HepG2 (cell line): ENCODE measurements at regions not wholly inside any gene's neighbourhood (a gene's known extent, or its start where the extent isn't known, plus 50 kb on each side); places are given as distances from the start of the nearest gene placed in this dataset.
A peak's percentile ranks its signal among the peaks of the same experiment; 100 is the strongest.

ENCODE experiments used
- CTCF ChIP-seq: sonication (generic); formaldehyde crosslinking; IDR thresholded peaks from 2 replicates; pipeline ENCODE4 v1.5.0; 2020; ENCODE audit warnings: mild to moderate bottlenecking, missing genetic modification reagents, moderate library complexity
- DZIP1 ChIP-seq: sonication (generic); formaldehyde crosslinking; IDR thresholded peaks from 2 replicates; pipeline ENCODE4 v1.5.0; 2020; ENCODE audit warnings: mild to moderate bottlenecking, missing genetic modification reagents
- MTA1 ChIP-seq: sonication (generic); formaldehyde crosslinking; IDR thresholded peaks from 2 replicates; pipeline ENCODE4 v1.4.0; 2020; ENCODE audit warnings: missing genetic modification reagents, mild to moderate bottlenecking, borderline replicate concordance
- MXI1 ChIP-seq: IDR thresholded peaks from 3 replicates; pipeline ENCODE4 v1.6.1; 2012; ENCODE audit warnings: low read depth, low read length, inconsistent platforms, borderline replicate concordance
- REST ChIP-seq, 2 experiments: IDR thresholded peaks; 2 replicates each; pipeline ENCODE4 v1.6.1; 2011 to 2012; ENCODE audit warnings: low read length in 2 of 2, borderline replicate concordance in 1 of 2, low read depth in 1 of 2, mild to moderate bottlenecking in 1 of 2, moderate library complexity in 1 of 2
- TAF1 ChIP-seq: sonication (generic); formaldehyde crosslinking; IDR thresholded peaks from 2 replicates; pipeline ENCODE4 v1.4.0; 2020; ENCODE audit warnings: missing genetic modification reagents
- ZFP36L2 ChIP-seq: sonication (generic); formaldehyde crosslinking; IDR thresholded peaks from 2 replicates; pipeline ENCODE4 v1.4.0; 2020; ENCODE audit warnings: missing genetic modification reagents
- ZNF207 ChIP-seq: fragments of 450-650 bp; IDR thresholded peaks from 2 replicates; pipeline ENCODE4 v1.6.1; 2016; ENCODE audit warnings: antibody characterized with exemption, borderline replicate concordance
- ZNF788 ChIP-seq: sonication (generic); formaldehyde crosslinking; IDR thresholded peaks from 2 replicates; pipeline ENCODE4 v1.5.0; 2020; ENCODE audit warnings: mild to moderate bottlenecking, missing genetic modification reagents, borderline replicate concordance

GRCh38 chr2:106638043-106638442, 150.9 kb downstream of the CD8B2 start:
- TF ChIP-seq DZIP1, result no peak
- no peak for TF ChIP-seq ZNF207
- TF ChIP-seq TAF1 (CRISPR knock-in tag), result no peak
- TF ChIP-seq CTCF (CRISPR knock-in tag), result peak; percentile 38
- TF ChIP-seq ZFP36L2 (CRISPR knock-in tag), result no peak
- no peak for TF ChIP-seq ZNF788 (CRISPR knock-in tag)
- TF ChIP-seq REST (IDR thresholded peaks at IDR 0.05; ENCODE audit: borderline replicate concordance in 1 of 2, low read depth in 1 of 2, low read length in 2 of 2), result no peak
- no peak for TF ChIP-seq MTA1 (CRISPR knock-in tag)
- no peak for TF ChIP-seq MXI1
